OCI-LY7 (cell line): ENCODE measurements at regions not wholly inside any gene's neighbourhood (a gene's known extent, or its start where the extent isn't known, plus 50 kb on each side); places are given as distances from the start of the nearest gene placed in this dataset.
"Not testable (repeated sequence)": the region's sequence is repeated elsewhere in the genome, so short reads cannot be mapped to it uniquely, and the experiment has no call there.

Experiments used
- BruUV-seq: library from RNA; stranded (reverse); fragments of 400-500 nt; replicated peaks from 2 replicates; lab custom pipeline; 2021; lab: Mats Ljungman, UMichigan
- CTCF ChIA-PET: fragments of 300-600 bp; sonication (Branson Sonifier 250); formaldehyde crosslinking; loops from one replicate; lab custom pipeline; 2022; ENCODE audit warnings: antibody characterized with exemption; ENCODE audit not compliant: unreplicated experiment; lab: Charles Lee
- POLR2A ChIA-PET: fragments of 300-600 bp; sonication (Branson Sonifier 250); formaldehyde crosslinking; loops from one replicate; lab custom pipeline; 2022; ENCODE audit warnings: antibody characterized with exemption; lab: Charles Lee
- DNase-seq: peaks from one replicate; pipeline ENCODE4 v3.0.0-alpha.2; 2015; ENCODE audit warnings: low spot score
- H2AFZ ChIP-seq: fragments of 200-600 bp; sonication (generic), shearing (Covaris generic); 2 replicates; pipeline ENCODE4 v1.6.1; 2014; ENCODE audit warnings: mild to moderate bottlenecking, antibody characterized with exemption, low read length, moderate library complexity
- H3K27ac ChIP-seq: fragments of 200-600 bp; sonication (generic); 2 replicates; pipeline ENCODE4 v1.5.1; 2014; ENCODE audit warnings: mixed run types, low read depth, mild to moderate bottlenecking, moderate library complexity, low read length, inconsistent platforms; ENCODE audit not compliant: poor library complexity, severe bottlenecking
- H3K36me3 ChIP-seq: fragments of 200-600 bp; sonication (generic); 2 replicates; pipeline ENCODE4 v1.6.1; 2014; ENCODE audit warnings: mild to moderate bottlenecking, antibody characterized with exemption, low read length, moderate library complexity, mixed read lengths; ENCODE audit not compliant: insufficient read depth
- H3K4me1 ChIP-seq: fragments of 200-600 bp; sonication (generic); 2 replicates; pipeline ENCODE4 v1.5.1; 2014; ENCODE audit warnings: mild to moderate bottlenecking, low read length; ENCODE audit not compliant: insufficient read depth, poor library complexity, severe bottlenecking
- H3K4me2 ChIP-seq: fragments of 200-600 bp; sonication (generic); 2 replicates; pipeline ENCODE4 v1.6.1; 2014; ENCODE audit warnings: mild to moderate bottlenecking, low read length
- H3K4me3 ChIP-seq: fragments of 200-600 bp; sonication (generic); 2 replicates; pipeline ENCODE4 v1.5.1; 2014; ENCODE audit warnings: mild to moderate bottlenecking, low read depth, low read length; ENCODE audit not compliant: poor library complexity, severe bottlenecking
- H3K79me2 ChIP-seq: fragments of 200-600 bp; sonication (generic); 2 replicates; pipeline ENCODE4 v1.6.1; 2016; ENCODE audit warnings: low read depth, mild to moderate bottlenecking, low read length, moderate library complexity, mixed read lengths; ENCODE audit not compliant: insufficient read depth
- H3K9me2 ChIP-seq: fragments of 200-600 bp; sonication (generic); 2 replicates; pipeline ENCODE4 v1.6.1; 2016; ENCODE audit warnings: mild to moderate bottlenecking, low read length, mixed read lengths; ENCODE audit not compliant: insufficient read depth
- H3K9me3 ChIP-seq: fragments of 200-600 bp; sonication (generic); 2 replicates; pipeline ENCODE4 v1.6.1; 2014; ENCODE audit warnings: mild to moderate bottlenecking, mixed run types, low read length, mixed read lengths
- H4K20me1 ChIP-seq: fragments of 200-600 bp; sonication (generic); 2 replicates; pipeline ENCODE4 v1.6.1; 2014; ENCODE audit warnings: mild to moderate bottlenecking, antibody characterized with exemption, low read length, moderate library complexity, mixed read lengths; ENCODE audit not compliant: insufficient read depth
- CTCF ChIP-seq: fragments of 200-600 bp; sonication (generic); conservative IDR thresholded peaks from 2 replicates; pipeline ENCODE4 v1.5.1; 2014; ENCODE audit warnings: mild to moderate bottlenecking, antibody characterized with exemption, low read length, moderate library complexity, mixed read lengths
- EZH2phosphoT487 ChIP-seq: fragments of 200-600 bp; sonication (generic); IDR thresholded peaks from 2 replicates; pipeline ENCODE4 v1.6.1; 2018; ENCODE audit warnings: low read depth, borderline replicate concordance, mild to moderate bottlenecking, mixed run types, antibody characterized with exemption, low read length, moderate library complexity, mixed read lengths
- intact Hi-C: fragments of 100-400 bp; cut with micrococcal nuclease; formaldehyde crosslinking; loops from one replicate; pipeline ENCODE4 v1.10.0; 2022; ENCODE audit not compliant: unreplicated experiment

- ChIA-PET POLR2A (interaction anchor here (0.7 kb wide), 2 partner anchors 107 to 126 kb away, joined by 3 read pairs; no protein-coding TSS in a partner anchor), CTCF (no interaction called here)
- Histone ChIP-seq H3K27ac (no peak overlapping the region), H3K4me3 (no peak overlapping the region), H3K4me1 (peaks cover 6% of the 10 kb centered on the region), H2AFZ (no peak overlapping the region), H3K36me3 (no peaks in the 10 kb centered on the region), H3K9me3 (no peaks in the 10 kb centered on the region), H3K79me2 (no peaks in the 10 kb centered on the region), H3K4me2 (no peak overlapping the region), H3K9me2 (no peaks in the 10 kb centered on the region), H4K20me1 (no peaks in the 10 kb centered on the region)
- peak; percentile 45 for DNase-seq
- TF ChIP-seq CTCF (no peak), EZH2phosphoT487 (no peak)
- intact Hi-C loops: no loop called here
- BruUV-seq: no TSS peak
Observed at GRCh38 chr5:14996997-14997396, 125.4 kb upstream of the ANKH start.

- H3K4me3 ChIP-seq: no peak overlapping the region
- CTCF ChIA-PET: no interaction called here
- no peaks in the 10 kb centered on the region for H3K79me2 ChIP-seq
- no peaks in the 10 kb centered on the region for H4K20me1 ChIP-seq
- peaks cover 6% of the 10 kb centered on the region for H3K4me1 ChIP-seq
- TF ChIP-seq EZH2phosphoT487: no peak
- TF ChIP-seq CTCF: no peak
- no peak overlapping the region for H2AFZ ChIP-seq
- H3K4me2 ChIP-seq: no peak overlapping the region
- intact Hi-C loops: no loop called here
- no peak for DNase-seq
- no peaks in the 10 kb centered on the region for H3K9me2 ChIP-seq
- H3K27ac ChIP-seq: no peak overlapping the region
- H3K9me3 ChIP-seq: no peaks in the 10 kb centered on the region
- POLR2A ChIA-PET: no interaction called here
- no peaks in the 10 kb centered on the region for H3K36me3 ChIP-seq
- no TSS peak for BruUV-seq
Observed at GRCh38 chr5:14995229-14995628, 123.7 kb upstream of the ANKH start.

- H3K27ac ChIP-seq, H3K4me3 ChIP-seq, H3K9me3 ChIP-seq, CTCF ChIA-PET, H3K79me2 ChIP-seq, H3K9me2 ChIP-seq, H3K4me2 ChIP-seq, H4K20me1 ChIP-seq, intact Hi-C loops, POLR2A ChIA-PET, DNase-seq, H3K36me3 ChIP-seq, BruUV-seq, H3K4me1 ChIP-seq: not testable (repeated sequence)
- peak overlapping the region; percentile 83; the same call in 1 of the 2 replicates for H2AFZ ChIP-seq
Observed at GRCh38 chr5:14993459-14994133, 122.0 kb upstream of the ANKH start.

GRCh38 chr5:14992751-14993458 is 121.3 kb upstream of the ANKH start:
- not testable (repeated sequence) for H3K4me1 ChIP-seq, H4K20me1 ChIP-seq

More at GRCh38 chr5:14992751-14993458, 121.3 kb upstream of the ANKH start:
- H3K4me3 ChIP-seq, H3K9me2 ChIP-seq, CTCF ChIA-PET, H3K36me3 ChIP-seq, BruUV-seq, H3K9me3 ChIP-seq, intact Hi-C loops, H3K79me2 ChIP-seq, H3K27ac ChIP-seq: not testable (repeated sequence)
- peak; percentile 15 for DNase-seq
- POLR2A ChIA-PET: interaction anchor here (0.7 to 1.1 kb wide), 3 partner anchors 49 to 665 kb away, joined by 3 read pairs; no protein-coding TSS in a partner anchor
- H2AFZ ChIP-seq: peak overlapping the region; percentile 83; the same call in 1 of the 2 replicates
- H3K4me2 ChIP-seq: peak overlapping the region; percentile 43; the same call in 1 of the 2 replicates
